CD4-positive, alpha-beta T cell treated with Interleukin-6 at 100 ng/mL for 8 hours (primary cell): ENCODE measurements at regions not wholly inside any gene's neighbourhood (a gene's known extent, or its start where the extent isn't known, plus 50 kb on each side); places are given as distances from the start of the nearest gene placed in this dataset.

Experiments used
- DNase-seq: peaks from one replicate; pipeline ENCODE4 v3.0.0-alpha.2; 2020; ENCODE audit warnings: mixed read lengths, low spot score

- DNase-seq = no peak
Measured at GRCh38 chr10:36111676-36112075, 469.6 kb upstream of the FZD8 start.

GRCh38 chr10:36110097-36110496 lies 468.0 kb upstream of the FZD8 start:
- DNase-seq = no peak

GRCh38 chr10:36109399-36110023 lies 467.4 kb upstream of the FZD8 start:
- no peak for DNase-seq

GRCh38 chr10:36097696-36098095 lies 455.6 kb upstream of the FZD8 start:
- no peak for DNase-seq

- no peak for DNase-seq
Measured at GRCh38 chr10:36096576-36096975, 454.5 kb upstream of the FZD8 start.

GRCh38 chr10:36094096-36094495 lies 452.0 kb upstream of the FZD8 start:
- DNase-seq = no peak

GRCh38 chr10:36092116-36092515 lies 450.0 kb upstream of the FZD8 start:
- DNase-seq = no peak

- DNase-seq = no peak
Measured at GRCh38 chr10:36091007-36091406, 448.9 kb upstream of the FZD8 start.

GRCh38 chr10:36089790-36090440 lies 447.8 kb upstream of the FZD8 start:
- no peak for DNase-seq

GRCh38 chr10:36087006-36088005 lies 445.2 kb upstream of the FZD8 start:
- no peak for DNase-seq

- no peak for DNase-seq
Measured at GRCh38 chr10:36075196-36075595, 433.1 kb upstream of the FZD8 start.

GRCh38 chr10:36073796-36074345 lies 431.8 kb upstream of the FZD8 start:
- no peak for DNase-seq

GRCh38 chr10:36068542-36068941 lies 426.4 kb upstream of the FZD8 start:
- no peak for DNase-seq

GRCh38 chr10:36067748-36068147 lies 425.7 kb upstream of the FZD8 start:
- DNase-seq = no peak

GRCh38 chr10:36066850-36067249 lies 424.8 kb upstream of the FZD8 start:
- DNase-seq = no peak

- DNase-seq = no peak
Measured at GRCh38 chr10:36066102-36066501, 424.0 kb upstream of the FZD8 start.

- no peak for DNase-seq
Measured at GRCh38 chr10:36063396-36063795, 421.3 kb upstream of the FZD8 start.

GRCh38 chr10:36057731-36058130 lies 415.6 kb upstream of the FZD8 start:
- no peak for DNase-seq

GRCh38 chr10:36057180-36057579 lies 415.1 kb upstream of the FZD8 start:
- no peak for DNase-seq

GRCh38 chr10:36053775-36054174 lies 411.7 kb upstream of the FZD8 start:
- DNase-seq = no peak

- no peak for DNase-seq
Measured at GRCh38 chr10:36053271-36053670, 411.2 kb upstream of the FZD8 start.

GRCh38 chr10:36051500-36051991 lies 409.4 kb upstream of the FZD8 start:
- no peak for DNase-seq
